ENCODE measurements at regions not wholly inside any gene's neighbourhood (a gene's known extent, or its start where the extent isn't known, plus 50 kb on each side); places are given as distances from the start of the nearest gene placed in this dataset.

GRCh38 chr4:24742773-24743172 lies 52.6 kb upstream of the SOD3 start:
- TF ChIP-seq CTCF (conservative IDR thresholded peaks at IDR 0.05; ENCODE audit: low read depth, low read length) (no peak), EZH2 (IDR thresholded peaks at IDR 0.05; ENCODE audit: low read length, unreplicated experiment) (no peak), EZH2phosphoT487 (IDR thresholded peaks at IDR 0.05; ENCODE audit: borderline replicate concordance, low read length) (no peak)

Measured in PC-3 (cell line).